Skeletal muscle tissue (tissue), 3 donors: ENCODE measurements at regions not wholly inside any gene's neighbourhood (a gene's known extent, or its start where the extent isn't known, plus 50 kb on each side); places are given as distances from the start of the nearest gene placed in this dataset.

Experiments used
- H3K27ac ChIP-seq: one replicate; pipeline ENCODE4 v1.7.0; 2013; ENCODE audit warnings: mild to moderate bottlenecking, low read depth, low read length, inconsistent platforms
- H3K27me3 ChIP-seq, 3 donors: one replicate each; pipeline ENCODE4 v1.7.0; 2013; ENCODE audit warnings: low read length in 3 of 3; ENCODE audit not compliant: control insufficient read depth in 3 of 3, insufficient read depth in 3 of 3
- H3K36me3 ChIP-seq, 3 donors: one replicate each; pipeline ENCODE4 v1.7.0; 2013; ENCODE audit warnings: low read length in 3 of 3; ENCODE audit not compliant: control insufficient read depth in 3 of 3, insufficient read depth in 3 of 3
- H3K4me1 ChIP-seq, 3 donors: one replicate each; pipeline ENCODE4 v1.7.0; 2013; ENCODE audit warnings: low read length in 3 of 3, mild to moderate bottlenecking in 3 of 3; ENCODE audit not compliant: control insufficient read depth in 3 of 3, insufficient read depth in 3 of 3
- H3K4me3 ChIP-seq, 3 donors: one replicate each; pipeline ENCODE4 v1.7.0; 2013; ENCODE audit warnings: low read length in 3 of 3
- H3K9ac ChIP-seq, 3 donors: one replicate each; pipeline ENCODE4 v1.7.0; 2013; ENCODE audit warnings: low read length in 3 of 3, mild to moderate bottlenecking in 3 of 3, moderate library complexity in 2 of 3, low read depth in 1 of 3
- H3K9me3 ChIP-seq, 3 donors: one replicate each; pipeline ENCODE4 v1.7.0; 2013; ENCODE audit warnings: low read length in 3 of 3; ENCODE audit not compliant: control insufficient read depth in 3 of 3
- donor health status: Osteomylitis.

GRCh38 chr14:104382361-104383087 lies 197.0 kb upstream of the C14orf180 start:
- H3K36me3 ChIP-seq, result no peaks in the 10 kb centered on the region
- H3K27me3 ChIP-seq, result peaks cover 14 to 50% (median 18%) of the 10 kb centered on the region in 3 donors
- peaks cover 0 to 6% (median 0%) of the 10 kb centered on the region in 3 donors for H3K4me1 ChIP-seq
- H3K27ac ChIP-seq, result no peak overlapping the region
- no peak overlapping the region for H3K4me3 ChIP-seq
- H3K9me3 ChIP-seq, result peaks cover 2 to 10% (median 2%) of the 10 kb centered on the region in 3 donors
- H3K9ac ChIP-seq, result no peak overlapping the region

GRCh38 chr14:104383088-104383995 lies 196.2 kb upstream of the C14orf180 start:
- Histone ChIP-seq H3K9me3 (peaks cover 2 to 10% (median 2%) of the 10 kb centered on the region in 3 donors), H3K27ac (no peak overlapping the region), H3K36me3 (no peaks in the 10 kb centered on the region), H3K4me3 (no peak overlapping the region), H3K4me1 (peaks cover 0 to 6% (median 0%) of the 10 kb centered on the region in 3 donors), H3K27me3 (peaks cover 14 to 50% (median 18%) of the 10 kb centered on the region in 3 donors), H3K9ac (no peak overlapping the region)

DNA sequence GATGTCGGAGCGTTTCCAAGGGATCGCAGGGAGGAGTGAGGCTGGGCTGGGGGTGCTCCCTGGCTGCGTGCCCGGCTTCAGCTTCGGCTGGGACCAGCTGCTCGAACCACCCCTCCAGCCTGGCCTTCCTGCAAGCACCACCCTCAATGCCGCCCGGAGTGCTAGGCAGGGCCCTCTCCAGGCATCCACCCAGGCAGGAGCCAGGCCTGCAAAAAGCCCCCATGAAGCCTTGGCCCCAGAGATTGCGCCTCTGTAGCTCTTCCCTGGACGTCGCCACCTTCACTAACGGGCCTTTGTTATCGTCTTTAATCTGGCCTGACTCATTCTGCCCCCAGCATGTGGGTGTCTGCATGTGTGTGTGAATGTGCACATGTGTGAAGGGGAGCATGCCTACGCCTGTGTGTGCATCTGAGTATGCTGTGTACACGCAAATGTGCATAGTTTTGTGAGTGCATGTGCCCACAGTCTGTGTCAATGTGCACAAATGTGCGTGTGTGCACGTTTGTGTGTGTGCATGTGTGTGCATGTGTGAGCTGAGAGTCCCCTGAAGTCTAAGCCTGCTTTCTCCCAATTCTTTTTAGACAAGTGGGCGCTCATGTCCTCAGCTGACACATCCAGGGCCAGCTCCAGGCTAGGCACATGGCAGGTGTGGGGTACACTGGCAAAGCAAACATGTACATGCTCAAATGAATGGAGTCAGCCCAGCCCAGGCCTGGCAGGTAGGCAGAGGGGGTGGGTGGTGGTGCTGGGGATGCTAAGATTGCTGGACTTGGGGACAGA lies 195.4 kb upstream of the C14orf180 start:
- Histone ChIP-seq H3K4me3 (no peak overlapping the region), H3K9ac (no peak overlapping the region), H3K36me3 (no peaks in the 10 kb centered on the region), H3K4me1 (peaks cover 0 to 6% (median 0%) of the 10 kb centered on the region in 3 donors), H3K27ac (no peak overlapping the region), H3K27me3 (peaks cover 14 to 45% (median 18%) of the 10 kb centered on the region in 3 donors), H3K9me3 (peaks cover 0 to 10% (median 2%) of the 10 kb centered on the region in 3 donors)

DNA sequence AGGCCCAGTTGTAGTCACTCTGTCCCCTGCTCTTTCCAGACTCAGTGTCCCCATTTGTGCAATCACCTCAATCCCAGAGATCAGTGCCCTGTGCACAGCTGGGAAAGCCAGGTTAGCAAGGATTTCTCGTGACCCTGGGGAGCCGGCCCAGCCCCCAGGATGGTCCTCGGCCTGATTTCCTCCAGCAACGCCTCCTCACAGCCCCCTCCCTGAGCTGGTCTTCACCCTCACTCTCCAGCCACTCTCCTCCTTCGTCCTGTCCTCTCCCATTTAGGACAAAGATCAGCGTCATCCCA lies 194.8 kb upstream of the C14orf180 start:
- no peak overlapping the region for H3K4me3 ChIP-seq
- H3K9me3 ChIP-seq, result peaks cover 0 to 10% (median 2%) of the 10 kb centered on the region in 3 donors
- H3K27me3 ChIP-seq, result peaks cover 14 to 42% (median 18%) of the 10 kb centered on the region in 3 donors
- no peaks in the 10 kb centered on the region for H3K36me3 ChIP-seq
- peaks cover 0 to 6% (median 0%) of the 10 kb centered on the region in 3 donors for H3K4me1 ChIP-seq
- H3K27ac ChIP-seq, result no peak overlapping the region
- no peak overlapping the region for H3K9ac ChIP-seq

DNA sequence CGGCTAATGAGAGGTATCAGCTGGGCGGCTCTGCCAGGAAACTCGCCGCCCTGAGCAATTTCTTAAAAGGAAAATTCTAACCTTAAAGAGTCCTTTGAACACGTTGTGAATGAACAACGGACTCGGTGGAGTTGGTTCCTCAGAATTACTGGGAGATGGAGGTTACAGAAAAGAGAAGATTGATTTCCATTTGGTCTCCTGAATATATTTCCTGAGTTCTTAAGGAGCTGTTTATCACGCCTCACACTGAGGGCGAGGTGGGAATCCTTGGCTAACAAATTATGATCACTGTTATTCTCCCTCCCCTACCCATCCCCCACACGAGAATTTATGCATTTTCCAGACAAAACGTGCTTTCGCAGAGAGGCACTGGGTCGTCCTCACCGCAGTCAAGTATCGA lies 194.5 kb upstream of the C14orf180 start:
- H3K9me3 ChIP-seq, result peaks cover 0 to 10% (median 0%) of the 10 kb centered on the region in 3 donors
- H3K4me3 ChIP-seq, result no peak overlapping the region
- peaks cover 14 to 39% (median 18%) of the 10 kb centered on the region in 3 donors for H3K27me3 ChIP-seq
- peaks cover 0 to 6% (median 0%) of the 10 kb centered on the region in 3 donors for H3K4me1 ChIP-seq
- H3K27ac ChIP-seq, result no peak overlapping the region
- no peaks in the 10 kb centered on the region for H3K36me3 ChIP-seq
- no peak overlapping the region for H3K9ac ChIP-seq

DNA sequence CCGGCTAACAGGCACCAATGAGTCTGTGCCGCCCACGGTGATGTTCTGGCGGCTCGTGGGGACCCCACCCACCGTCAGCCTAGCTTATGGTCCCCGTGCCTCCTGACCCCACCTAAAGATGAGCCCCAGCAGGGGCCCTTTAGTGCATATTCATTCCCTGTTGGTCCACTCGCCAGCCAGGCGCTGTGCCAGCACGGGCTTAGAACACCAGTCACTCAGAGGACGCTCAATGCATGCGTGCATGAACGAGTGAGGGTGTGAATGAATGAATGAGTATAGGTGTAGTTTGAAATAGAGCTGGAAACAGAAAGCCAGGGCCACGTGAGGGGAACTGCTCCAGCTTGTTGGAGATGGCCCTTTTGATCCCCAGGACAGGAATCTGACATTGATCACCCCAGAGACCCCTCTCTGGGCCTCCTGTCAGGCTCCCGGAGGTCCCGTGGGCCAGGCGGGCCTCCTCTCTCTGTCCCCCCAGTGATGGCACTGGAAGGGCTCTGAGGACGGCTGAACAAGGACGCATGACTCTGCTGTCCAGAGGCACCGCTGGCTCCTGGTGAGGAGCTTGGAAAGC lies 193.9 kb upstream of the C14orf180 start:
- peaks cover 0 to 6% (median 0%) of the 10 kb centered on the region in 3 donors for H3K4me1 ChIP-seq
- no peak overlapping the region for H3K27ac ChIP-seq
- no peak overlapping the region for H3K4me3 ChIP-seq
- H3K9ac ChIP-seq, result no peak overlapping the region
- H3K36me3 ChIP-seq, result no peaks in the 10 kb centered on the region
- H3K27me3 ChIP-seq, result peaks cover 14 to 37% (median 18%) of the 10 kb centered on the region in 3 donors
- H3K9me3 ChIP-seq, result peaks cover 0 to 6% (median 0%) of the 10 kb centered on the region in 3 donors

GRCh38 chr14:104386151-104386841 lies 193.3 kb upstream of the C14orf180 start:
- H3K4me3 ChIP-seq, result no peak overlapping the region
- H3K36me3 ChIP-seq, result no peaks in the 10 kb centered on the region

DNA sequence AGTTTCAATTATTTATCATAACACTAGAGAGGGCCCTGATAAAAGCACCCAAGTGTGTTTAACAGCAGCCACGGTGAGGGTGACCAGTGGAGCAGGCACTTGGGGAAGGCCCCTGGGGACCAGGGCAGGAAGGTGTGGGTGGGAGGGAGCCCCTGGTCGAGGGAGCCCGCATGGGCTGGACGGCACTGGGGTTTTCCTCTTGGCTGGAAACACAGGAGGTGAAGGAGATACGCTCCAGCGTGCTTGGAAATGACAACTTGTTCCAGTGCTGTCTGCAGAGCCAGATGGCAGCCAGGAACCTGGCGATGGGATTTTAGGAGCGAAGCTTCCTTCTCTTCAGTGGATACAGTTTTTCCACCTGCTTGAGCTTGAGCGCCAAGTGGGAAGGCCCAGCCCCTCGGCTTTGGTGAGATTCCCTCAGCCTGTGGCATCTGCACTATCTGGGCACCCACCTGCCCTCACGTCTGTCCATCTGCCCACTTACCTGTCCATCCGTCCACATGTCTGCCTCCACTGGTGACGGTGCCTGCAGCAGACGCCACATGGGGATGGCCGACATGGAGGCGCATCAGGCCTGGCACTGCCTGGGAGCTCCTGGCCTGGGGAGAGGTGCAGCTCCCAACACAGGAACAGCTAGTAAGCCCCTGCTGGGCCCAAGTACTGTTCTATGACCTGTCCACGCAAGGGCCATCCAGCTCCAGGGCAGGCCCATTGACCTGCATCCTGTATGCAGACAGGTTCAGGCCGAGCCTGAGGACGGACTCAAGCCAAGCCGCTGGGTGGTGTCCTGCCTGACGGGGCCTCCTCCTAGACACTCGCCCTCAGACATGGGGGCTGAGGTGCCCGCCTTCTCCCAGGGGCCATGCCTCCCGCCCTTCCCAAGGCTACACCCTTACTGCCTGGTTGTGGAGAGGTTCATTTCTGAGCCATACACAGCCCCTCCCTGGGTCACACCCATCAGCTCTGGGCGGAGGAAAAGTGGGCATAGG lies 192.2 kb upstream of the C14orf180 start:
- Histone ChIP-seq H3K27ac (no peak overlapping the region), H3K27me3 (peaks cover 19 to 34% (median 25%) of the 10 kb centered on the region in 3 donors), H3K4me1 (peaks cover 0 to 6% (median 0%) of the 10 kb centered on the region in 3 donors), H3K4me3 (no peak overlapping the region), H3K9ac (no peak overlapping the region), H3K36me3 (no peaks in the 10 kb centered on the region), H3K9me3 (no peaks in the 10 kb centered on the region)

More at GRCh38 chr14:104386151-104386841, 193.3 kb upstream of the C14orf180 start:
- Histone ChIP-seq H3K27me3 (peaks cover 14 to 34% (median 18%) of the 10 kb centered on the region in 3 donors), H3K9ac (no peak overlapping the region), H3K9me3 (no peaks in the 10 kb centered on the region), H3K27ac (no peak overlapping the region), H3K4me1 (peaks cover 0 to 6% (median 0%) of the 10 kb centered on the region in 3 donors)
